ENCODE measurements at regions not wholly inside any gene's neighbourhood (a gene's known extent, or its start where the extent isn't known, plus 50 kb on each side); places are given as distances from the start of the nearest gene placed in this dataset.

- H3K9me3 ChIP-seq (ENCODE audit: control insufficient read depth, insufficient read depth, low read length), result peaks cover 24% of the 10 kb centered on the region
- no peak overlapping the region for H3K27ac ChIP-seq (ENCODE audit: low read depth, low read length)
- no peak for DNase-seq (ENCODE audit: low read depth, low spot score)
- no peak overlapping the region for H3K4me3 ChIP-seq (ENCODE audit: low read depth, low read length)
- no peaks in the 10 kb centered on the region for H3K27me3 ChIP-seq (ENCODE audit: control insufficient read depth, insufficient read depth, low read length)
- ChIA-PET CTCF (no interaction called here), POLR2A (no interaction called here)
- TF ChIP-seq CTCF (IDR thresholded peaks at IDR 0.05; ENCODE audit: low read depth, low read length), result no peak
These were observed 443.0 kb upstream of the MGMT start for GRCh38 chr10:129024046-129024445.

- Histone ChIP-seq H3K4me3 (ENCODE audit: low read depth, low read length) (no peak overlapping the region), H3K9me3 (ENCODE audit: control insufficient read depth, insufficient read depth, low read length) (peaks cover 24% of the 10 kb centered on the region), H3K27me3 (ENCODE audit: control insufficient read depth, insufficient read depth, low read length) (no peaks in the 10 kb centered on the region), H3K27ac (ENCODE audit: low read depth, low read length) (no peak overlapping the region)
- ChIA-PET POLR2A (no interaction called here), CTCF (no interaction called here)
- no peak for TF ChIP-seq CTCF (IDR thresholded peaks at IDR 0.05; ENCODE audit: low read depth, low read length)
- no peak for DNase-seq (ENCODE audit: low read depth, low spot score)
These were observed 441.3 kb upstream of the MGMT start for GRCh38 chr10:129025787-129026186.

- Histone ChIP-seq H3K27me3 (ENCODE audit: control insufficient read depth, insufficient read depth, low read length) (no peaks in the 10 kb centered on the region), H3K27ac (ENCODE audit: low read depth, low read length) (no peak overlapping the region), H3K4me3 (ENCODE audit: low read depth, low read length) (no peak overlapping the region), H3K9me3 (ENCODE audit: control insufficient read depth, insufficient read depth, low read length) (peaks cover 25% of the 10 kb centered on the region)
- ChIA-PET CTCF (no interaction called here), POLR2A (no interaction called here)
- no peak for DNase-seq (ENCODE audit: low read depth, low spot score)
- TF ChIP-seq CTCF (IDR thresholded peaks at IDR 0.05; ENCODE audit: low read depth, low read length), result no peak
These were observed 439.1 kb upstream of the MGMT start for GRCh38 chr10:129027906-129028305.

GRCh38 chr10:129028451-129028850 is 438.6 kb upstream of the MGMT start:
- DNase-seq (ENCODE audit: low read depth, low spot score), result no peak
- Histone ChIP-seq H3K27me3 (ENCODE audit: control insufficient read depth, insufficient read depth, low read length) (no peaks in the 10 kb centered on the region), H3K9me3 (ENCODE audit: control insufficient read depth, insufficient read depth, low read length) (peaks cover 27% of the 10 kb centered on the region), H3K27ac (ENCODE audit: low read depth, low read length) (no peak overlapping the region), H3K4me3 (ENCODE audit: low read depth, low read length) (no peak overlapping the region)
- POLR2A ChIA-PET, result no interaction called here
- CTCF ChIA-PET, result no interaction called here
- TF ChIP-seq CTCF (IDR thresholded peaks at IDR 0.05; ENCODE audit: low read depth, low read length), result no peak

- no peak for TF ChIP-seq CTCF (IDR thresholded peaks at IDR 0.05; ENCODE audit: low read depth, low read length)
- no peak for DNase-seq (ENCODE audit: low read depth, low spot score)
- POLR2A ChIA-PET, result no interaction called here
- no peak overlapping the region for H3K4me3 ChIP-seq (ENCODE audit: low read depth, low read length)
- H3K27ac ChIP-seq (ENCODE audit: low read depth, low read length), result no peak overlapping the region
- CTCF ChIA-PET, result no interaction called here
- H3K27me3 ChIP-seq (ENCODE audit: control insufficient read depth, insufficient read depth, low read length), result no peaks in the 10 kb centered on the region
- peaks cover 26% of the 10 kb centered on the region for H3K9me3 ChIP-seq (ENCODE audit: control insufficient read depth, insufficient read depth, low read length)
These were observed 438.0 kb upstream of the MGMT start for GRCh38 chr10:129029051-129029450.
